ENCODE measurements at regions not wholly inside any gene's neighbourhood (a gene's known extent, or its start where the extent isn't known, plus 50 kb on each side); places are given as distances from the start of the nearest gene placed in this dataset.

DNA sequence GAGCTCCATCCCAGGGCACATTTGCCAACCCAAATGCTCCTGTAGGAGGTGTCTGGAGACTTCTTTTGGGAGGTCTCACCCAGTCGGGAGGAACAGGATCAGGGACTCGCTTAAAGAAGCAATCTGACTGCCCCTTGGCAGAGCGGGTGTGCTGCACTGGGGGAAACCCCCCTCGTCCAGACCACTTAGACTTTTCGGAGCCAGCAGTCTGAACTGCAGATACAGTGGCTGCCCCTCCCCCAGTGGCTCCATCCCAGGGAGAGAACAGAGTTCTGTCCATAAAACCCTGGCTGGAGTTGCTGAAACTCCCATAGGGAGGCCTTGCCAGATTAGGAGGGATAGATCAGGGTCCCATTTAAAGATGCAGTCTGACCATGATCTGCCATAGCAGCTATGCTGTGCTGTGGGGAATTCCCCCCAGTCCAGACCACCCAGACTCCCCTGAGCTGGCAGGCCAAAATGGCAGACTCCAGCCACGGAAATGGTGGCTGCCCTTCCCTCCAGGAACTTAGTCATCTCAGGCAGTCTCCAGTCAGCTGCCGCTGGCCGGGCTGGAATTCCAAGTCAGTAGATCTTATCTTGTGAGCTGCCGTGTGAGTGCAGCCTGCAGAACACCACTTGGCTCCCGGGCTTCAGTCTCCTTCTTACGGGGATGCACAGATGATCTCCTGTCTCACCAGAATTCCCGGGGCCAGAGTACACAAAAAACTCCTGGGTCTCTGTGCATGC, 278.1 kb upstream of the SASH1 start:
- no peak for DNase-seq

DNA sequence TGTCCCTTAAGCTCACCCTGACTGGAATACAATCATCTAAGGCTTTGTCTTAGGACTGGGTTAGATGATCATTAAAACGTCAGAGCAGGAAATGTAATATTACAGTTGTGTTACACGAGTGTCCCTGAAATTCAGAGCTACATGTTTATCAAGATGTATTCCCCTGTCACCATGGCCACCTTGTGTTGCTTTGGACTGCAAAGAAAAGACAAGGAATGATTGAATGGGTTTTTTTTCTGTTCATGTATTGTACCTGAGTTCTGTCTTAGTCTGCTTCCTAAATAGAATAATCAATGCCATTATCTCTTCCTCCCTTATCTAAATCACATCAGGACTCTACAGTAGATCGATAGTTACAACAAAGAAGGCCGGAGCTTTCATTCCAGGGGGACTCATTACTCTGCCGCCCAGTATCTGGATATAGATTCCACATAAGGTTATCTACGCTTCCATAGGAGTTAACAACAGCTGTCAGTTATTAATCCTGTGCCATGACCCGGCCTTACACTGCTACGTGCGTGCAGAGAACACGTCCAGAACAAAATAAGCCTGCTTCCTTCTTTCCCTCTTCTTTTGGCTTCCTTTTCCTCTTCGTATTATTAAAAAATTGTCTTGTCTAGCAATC, 274.1 kb upstream of the SASH1 start:
- DNase-seq, result no peak

DNA sequence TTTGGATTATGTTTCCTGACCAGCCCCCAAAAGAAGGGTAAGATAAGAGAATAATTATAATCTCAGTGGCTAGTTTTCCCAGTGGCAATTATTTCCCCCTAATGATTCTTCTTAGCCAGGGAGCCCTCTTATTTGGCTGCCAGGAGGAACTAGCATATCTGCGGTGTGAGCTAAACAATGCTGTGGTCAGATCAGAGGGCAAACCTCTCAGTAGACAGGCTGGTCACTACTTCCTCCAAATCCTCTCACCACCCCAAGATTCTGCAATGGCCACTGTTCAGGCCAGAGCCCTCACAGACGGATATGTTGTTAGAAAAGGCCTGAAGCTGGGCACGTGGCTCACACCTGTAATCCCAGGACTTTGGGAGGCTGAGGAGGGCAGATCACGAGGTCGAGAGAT, 273.4 kb upstream of the SASH1 start:
- DNase-seq, result no peak

DNA sequence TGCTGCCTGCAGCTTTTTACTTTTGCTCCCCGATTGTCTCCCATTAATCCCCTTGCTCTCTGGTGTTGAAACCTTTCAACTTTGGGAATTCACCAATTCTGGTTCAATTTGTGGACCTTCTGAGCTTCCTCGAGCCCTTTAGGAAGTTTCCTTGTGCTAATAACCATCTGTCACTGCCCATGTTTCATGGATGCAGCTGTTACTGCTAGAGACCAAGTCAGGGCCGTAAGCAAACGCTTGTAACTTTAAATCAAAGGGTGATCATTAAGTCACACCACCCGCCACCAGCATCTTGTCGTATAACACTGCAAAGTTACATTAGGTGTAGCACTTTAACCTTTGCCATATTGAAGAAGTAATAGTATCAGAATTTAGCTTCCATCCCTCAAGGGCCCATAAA, 268.3 kb upstream of the SASH1 start:
- DNase-seq, result no peak

DNA sequence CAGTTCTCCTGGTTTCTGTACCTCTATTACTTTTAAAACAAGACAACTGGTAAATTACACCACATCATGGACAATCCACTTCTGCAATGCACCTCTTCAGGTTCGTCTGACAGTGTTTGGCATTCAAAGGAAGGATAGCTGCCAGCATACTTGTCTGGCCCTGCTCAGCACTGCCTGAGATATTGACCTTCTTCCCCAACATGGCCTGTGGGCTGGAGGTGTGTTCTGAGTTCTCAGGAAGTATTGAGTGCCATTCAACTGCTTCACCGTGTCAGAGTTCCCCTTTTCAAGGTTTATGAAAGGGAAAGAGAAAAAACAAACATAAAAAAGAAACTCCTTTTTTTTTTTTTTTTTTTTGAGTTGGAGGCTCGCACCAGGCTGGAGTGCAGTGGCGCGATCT, 267.9 kb upstream of the SASH1 start:
- no peak for DNase-seq

DNA sequence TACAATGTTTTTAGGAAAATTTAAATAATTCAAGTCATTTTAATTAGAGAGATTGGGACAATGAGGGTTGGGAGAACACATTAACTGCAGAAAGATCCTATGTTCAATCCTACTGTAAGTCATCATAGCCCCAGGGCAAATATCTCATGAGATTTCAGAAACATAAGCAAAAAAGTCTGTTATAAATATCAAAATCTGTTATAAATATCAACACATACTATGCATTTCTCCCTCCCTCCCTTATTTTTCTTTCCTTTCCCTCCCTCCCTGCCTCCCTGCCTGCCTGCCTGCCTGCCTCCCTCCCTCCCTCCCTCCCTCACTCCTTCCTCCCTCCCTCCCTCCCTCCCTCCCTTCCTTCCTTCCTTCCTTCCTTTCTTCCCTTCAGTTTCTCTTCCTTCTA, 267.3 kb upstream of the SASH1 start:
- no peak for DNase-seq

DNA sequence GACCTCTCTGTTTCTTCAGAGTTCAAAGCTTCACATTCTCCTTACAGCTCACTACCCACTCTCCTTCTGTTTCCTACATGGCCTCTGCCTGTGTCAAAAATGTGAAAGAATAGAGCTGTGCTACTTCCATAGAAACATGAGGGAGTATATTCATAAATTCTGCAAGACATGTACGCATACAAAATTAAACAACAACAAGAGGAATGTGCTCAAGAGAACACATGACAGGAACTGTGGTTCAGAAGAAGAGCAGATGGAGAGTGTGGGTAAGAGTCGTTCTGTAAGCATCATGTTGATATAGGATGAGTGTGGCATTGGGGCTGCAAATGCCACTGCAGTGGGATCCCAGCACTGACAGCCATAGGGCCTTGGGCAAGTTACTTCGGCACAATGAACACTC, 266.6 kb upstream of the SASH1 start:
- no peak for DNase-seq

DNA sequence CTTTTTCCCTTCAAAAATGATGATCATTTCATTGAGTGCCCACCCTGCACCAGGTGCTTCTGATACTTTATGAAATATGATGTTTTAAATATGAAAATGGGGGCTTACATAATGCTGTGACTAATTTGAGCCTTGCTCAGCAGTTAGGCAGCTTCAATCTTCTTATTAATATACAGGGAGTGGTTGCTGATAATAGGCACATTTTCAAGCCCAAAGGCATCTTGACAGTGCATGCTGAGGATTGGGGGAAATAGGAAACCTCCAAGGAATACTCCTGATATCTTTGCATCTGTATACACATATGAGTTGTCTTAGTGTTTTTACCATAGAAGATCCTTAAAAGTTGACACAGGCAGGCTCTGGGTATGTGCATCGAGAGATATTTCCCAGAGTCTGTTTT, 262.3 kb upstream of the SASH1 start:
- DNase-seq, result no peak

DNA sequence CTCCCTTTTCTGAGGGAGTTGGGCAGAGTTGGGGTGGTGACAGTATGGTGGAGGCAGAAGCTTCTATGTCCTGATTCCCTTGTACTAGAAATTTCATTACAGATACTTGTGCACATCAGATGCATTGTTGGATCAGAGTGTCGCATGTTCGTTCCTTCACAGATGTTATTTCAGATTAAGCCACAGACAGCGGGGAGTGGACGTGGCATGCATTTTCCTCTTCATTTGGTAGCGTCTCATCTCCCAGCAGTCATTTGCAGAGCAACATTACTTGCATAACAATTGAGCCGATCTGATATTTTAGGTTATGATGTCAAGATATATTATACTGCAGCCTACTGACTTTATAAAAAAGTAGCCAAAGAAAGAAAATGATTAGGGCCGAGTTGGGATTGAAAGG, 261.6 kb upstream of the SASH1 start:
- DNase-seq, result no peak

DNA sequence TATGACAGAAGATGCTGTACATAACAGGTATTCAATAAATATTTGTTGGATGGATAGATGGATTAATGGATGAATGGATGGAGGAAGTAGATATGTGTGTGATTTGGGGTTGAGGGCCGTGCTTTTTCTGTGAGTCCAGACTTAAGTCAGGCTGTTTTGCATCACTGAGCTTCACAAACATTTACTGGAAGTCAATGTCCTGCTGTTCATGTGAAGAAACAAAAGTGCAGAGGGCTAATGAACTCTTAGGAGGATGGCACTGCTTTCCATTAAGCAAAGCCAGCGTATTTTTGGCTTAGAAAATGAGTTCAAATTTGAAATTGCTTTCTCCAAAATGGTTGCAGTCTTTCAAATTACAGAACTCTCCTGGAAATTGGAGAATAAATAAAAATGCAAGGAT, 260.6 kb upstream of the SASH1 start:
- DNase-seq, result no peak

DNA sequence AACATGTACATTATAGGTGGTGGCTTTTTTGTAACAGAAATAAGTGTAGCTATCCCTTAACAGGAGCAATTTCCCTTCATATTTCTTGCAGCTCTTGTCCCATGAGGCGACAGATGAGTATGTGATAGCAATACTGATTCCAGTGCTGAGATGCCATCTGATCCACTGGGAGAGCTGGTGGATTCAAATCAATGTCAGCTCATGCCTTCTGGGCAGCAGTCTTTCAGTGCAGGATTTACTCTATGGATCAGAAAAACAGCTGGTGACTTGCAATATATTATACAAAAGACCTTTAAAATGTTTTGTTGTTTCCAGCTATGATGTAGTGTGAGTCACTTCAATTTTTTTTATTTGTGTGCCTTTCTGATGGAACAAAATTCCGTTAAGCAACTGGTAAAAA, 259.9 kb upstream of the SASH1 start:
- no peak for DNase-seq

DNA sequence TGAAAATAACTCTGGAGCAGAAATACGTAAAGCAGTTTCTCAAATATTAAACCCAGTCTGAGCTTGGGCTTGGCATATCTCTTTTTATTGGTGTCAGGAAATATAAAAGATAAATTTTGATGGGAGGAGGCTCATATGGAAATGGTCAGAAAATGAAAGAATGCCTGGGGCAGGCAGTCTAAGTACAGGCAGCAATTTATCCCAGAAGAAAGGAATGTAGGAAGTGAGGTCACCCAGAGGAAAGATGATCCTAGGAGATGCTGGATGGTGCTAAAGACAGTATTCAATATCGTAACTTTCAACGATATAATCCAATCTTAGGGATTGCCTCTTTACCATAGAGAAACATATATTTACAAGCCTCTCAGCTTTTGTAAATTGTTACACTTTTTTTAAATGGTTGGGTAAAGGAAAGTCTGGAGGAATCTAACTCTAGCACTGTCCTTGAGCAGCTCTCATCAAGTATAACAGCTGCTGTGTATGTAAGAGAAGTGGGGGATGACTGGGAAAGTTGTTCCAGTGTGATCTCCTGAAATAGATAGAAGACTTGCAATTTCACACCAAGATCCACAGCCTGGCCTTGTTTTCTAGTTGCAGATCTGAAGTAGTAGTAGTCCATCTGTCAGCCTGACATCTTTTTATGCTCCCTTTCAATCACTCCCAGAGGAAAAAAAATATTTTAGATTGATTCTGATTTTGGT, 256.9 kb upstream of the SASH1 start:
- no peak for DNase-seq

DNA sequence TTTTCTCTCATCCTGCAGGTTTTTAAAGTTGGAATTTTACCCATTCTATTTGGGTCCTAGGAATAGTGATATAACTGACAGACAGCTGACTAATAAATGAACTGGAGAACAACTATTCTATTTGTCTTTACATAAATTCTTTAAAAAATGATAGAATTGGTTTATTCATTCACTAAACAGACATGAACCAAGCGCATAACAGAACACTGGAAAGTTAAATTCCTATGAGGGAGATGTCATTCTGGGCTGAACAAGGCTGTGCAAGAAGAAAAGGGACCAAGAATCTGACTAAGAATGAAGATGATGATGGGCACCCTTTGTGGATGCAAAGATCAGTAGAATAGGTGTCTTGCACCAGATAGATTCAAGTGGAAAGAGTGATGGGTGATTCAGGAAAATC, 256.3 kb upstream of the SASH1 start:
- DNase-seq, result no peak

DNA sequence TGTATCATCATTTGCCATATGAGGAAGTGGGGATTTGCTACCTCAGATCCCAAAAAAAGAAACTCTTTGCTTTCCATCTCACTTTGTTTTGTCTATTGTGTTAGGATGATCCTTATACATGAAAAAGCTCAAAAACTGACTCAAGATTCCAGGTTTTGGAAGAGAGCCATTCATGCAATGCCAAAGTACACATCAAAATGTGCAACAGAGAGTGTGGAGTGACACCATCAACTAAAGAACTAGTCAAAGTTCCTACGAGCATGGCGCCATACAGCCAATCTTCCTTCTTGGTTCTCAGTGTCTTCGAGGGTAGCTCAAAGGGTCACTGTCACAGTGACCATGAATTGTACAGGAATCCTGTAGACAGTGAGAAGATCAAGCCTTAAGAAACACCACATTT, 255.8 kb upstream of the SASH1 start:
- DNase-seq, result no peak

DNA sequence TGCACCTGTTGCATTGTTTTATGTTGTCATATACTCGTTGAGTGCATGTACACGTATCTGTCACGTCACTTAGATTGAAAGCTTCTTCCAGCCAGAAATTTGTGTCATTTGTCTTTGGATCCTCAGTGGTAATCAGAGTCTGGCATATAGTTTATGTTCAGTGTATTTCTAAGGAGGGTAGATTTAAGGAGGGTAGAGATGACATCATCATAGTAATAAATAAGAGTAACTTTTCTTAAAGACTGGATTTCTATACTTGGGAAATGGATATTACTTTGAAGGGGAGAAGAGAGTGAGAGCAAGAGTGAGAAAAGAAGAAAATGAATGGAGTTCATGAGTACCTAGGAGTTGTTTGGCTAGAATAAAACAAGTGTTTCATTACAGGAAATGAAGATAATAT, 255.0 kb upstream of the SASH1 start:
- DNase-seq, result no peak

DNA sequence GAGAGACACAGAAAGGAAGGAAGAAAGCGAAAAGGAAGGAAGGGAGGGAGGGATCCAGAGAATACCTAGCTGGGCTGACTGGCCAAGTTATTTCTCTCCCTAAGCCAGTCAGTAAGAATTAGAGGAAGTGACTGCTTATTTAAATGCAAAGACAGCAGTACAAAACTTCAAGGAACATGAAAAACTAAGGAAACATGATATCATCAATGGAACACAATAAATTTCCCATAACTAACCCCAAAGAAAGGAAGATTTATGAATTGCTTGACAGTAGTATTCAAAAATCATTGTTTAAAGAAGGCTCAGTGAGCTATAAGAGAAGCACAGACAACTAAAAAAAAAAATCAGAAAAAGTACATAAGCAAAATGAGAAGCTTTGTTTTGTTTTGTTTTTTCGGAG, 252.3 kb upstream of the SASH1 start:
- DNase-seq, result no peak

DNA sequence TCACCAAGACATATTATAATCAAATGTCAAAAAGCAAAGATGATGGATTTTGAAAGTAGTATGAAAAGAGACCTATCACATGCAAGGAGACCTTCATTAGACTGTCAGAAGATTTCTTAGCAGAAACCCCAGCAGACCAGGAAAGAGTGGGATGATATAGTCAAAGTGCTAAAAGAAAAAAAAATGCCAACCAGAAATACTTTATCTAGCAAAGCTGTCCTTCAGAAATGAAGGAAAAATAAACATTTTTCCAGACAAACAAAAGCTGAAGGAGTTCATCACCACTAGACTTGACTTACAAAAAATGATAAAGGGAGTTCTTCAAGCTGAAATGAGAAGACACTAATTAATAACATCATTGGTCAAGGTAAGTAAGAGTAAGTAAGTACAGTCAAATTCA, 251.2 kb upstream of the SASH1 start:
- DNase-seq, result no peak

DNA sequence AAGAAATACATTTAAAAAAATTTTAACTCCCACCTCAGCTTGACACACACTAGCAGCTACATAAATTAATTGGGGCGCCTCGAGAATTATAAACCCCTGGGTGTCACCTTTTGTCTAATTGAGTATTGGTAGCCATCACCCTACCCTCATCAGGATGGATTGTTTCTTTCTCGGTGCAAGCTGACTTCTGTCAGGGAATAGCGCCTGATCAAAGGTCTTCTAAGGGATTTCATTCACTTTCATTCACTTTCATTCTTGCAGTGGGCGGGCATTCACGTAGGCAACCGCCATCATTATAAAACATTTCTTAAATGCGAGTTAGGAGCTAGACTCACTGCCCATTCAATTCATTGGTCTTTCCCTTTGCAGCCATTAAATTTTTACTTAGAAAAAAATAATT, 239.2 kb upstream of the SASH1 start:
- DNase-seq, result no peak

DNA sequence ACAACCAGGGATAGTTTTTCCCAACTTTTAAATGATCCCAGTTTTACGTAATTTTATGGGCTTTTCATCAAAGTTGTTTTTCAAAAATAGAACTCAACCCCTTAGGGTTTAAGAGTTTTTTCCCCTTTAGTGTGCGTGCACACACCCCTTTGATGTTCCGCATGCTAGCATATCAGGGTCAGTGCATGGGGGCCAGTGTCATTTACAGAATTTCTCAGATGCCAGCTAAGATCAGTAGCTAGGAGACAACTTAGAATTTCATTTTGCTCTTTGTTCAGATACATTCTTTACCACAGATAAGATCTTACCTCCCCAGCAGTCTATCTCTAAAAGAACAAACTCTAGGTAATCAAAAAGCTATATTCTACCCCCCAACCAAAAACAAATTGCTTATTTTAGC, 238.5 kb upstream of the SASH1 start:
- no peak for DNase-seq

DNA sequence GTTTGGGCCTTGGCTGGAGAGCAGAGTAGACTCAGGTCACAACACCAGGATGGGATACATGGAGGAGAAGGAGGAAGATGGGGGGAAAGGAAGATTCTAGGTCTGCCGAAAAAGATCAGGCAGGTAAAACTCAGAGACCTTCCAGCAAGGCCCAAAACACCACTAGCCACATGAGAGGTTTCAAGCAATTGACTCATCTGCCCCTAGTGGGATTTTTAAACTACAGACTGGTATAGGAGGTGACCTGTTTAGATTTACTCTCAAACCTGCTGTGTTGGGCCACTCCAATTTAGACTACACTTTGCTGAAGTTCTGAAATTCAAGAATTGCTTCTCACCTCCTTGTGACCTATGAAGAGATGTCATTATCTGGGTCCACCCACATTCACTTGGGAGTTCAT, 236.9 kb upstream of the SASH1 start:
- no peak for DNase-seq

DNA sequence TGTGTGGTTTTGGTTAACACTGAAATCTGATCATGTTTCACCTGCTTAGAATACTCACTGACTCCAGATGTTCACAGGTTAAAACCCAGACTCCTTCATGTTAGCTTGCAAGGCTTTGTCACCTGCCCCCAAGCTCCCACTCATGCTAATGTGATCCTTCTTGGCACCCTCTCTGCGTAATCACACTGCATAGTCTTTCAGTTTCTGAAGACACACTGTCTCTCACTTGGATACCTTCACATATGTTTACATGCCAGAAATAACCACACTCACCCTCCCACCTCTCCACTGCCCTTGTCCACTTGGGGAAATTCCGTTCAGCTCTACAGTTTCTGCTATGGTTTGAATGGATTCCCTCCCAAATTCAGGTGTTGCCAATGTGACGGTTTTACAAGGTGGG, 234.7 kb upstream of the SASH1 start:
- no peak for DNase-seq

DNA sequence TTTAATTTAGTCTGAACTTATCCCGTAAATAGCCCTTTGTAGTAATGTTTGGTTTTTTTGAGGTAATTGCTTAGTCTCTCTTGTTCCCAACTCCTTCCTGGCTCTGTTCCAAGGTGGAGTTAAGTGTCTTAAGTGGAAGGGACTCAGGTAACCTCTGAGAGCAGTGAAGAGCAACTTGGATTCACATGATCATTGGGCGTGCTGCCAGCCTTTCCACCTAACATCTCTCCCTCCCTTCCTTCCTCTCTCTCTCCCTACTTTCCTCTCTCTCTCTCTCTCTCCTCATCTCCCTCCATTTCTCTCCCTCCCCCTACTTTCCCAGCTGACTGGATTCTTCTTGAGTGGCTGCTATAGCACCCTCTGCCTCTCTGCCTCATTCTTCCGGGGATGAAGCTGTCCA, 232.9 kb upstream of the SASH1 start:
- DNase-seq, result no peak

DNA sequence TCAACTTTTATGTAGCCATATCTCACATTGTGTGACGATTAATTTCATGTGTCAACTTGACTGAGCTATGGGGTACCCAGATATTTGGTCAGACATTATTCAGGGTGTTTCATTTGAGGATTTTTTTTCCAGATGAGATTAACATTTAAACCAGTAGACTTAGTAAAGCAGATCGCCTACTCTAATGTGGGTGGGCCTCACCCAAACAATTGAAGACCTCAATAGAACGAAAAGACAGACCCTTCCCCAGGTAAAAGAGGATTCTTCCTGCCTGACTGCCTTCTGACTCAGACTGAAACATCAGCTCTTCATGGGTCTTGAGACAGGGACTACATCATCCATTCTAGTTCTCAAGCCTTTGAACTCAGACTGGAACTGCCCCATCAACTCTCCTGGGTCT, 231.7 kb upstream of the SASH1 start:
- no peak for DNase-seq

DNA sequence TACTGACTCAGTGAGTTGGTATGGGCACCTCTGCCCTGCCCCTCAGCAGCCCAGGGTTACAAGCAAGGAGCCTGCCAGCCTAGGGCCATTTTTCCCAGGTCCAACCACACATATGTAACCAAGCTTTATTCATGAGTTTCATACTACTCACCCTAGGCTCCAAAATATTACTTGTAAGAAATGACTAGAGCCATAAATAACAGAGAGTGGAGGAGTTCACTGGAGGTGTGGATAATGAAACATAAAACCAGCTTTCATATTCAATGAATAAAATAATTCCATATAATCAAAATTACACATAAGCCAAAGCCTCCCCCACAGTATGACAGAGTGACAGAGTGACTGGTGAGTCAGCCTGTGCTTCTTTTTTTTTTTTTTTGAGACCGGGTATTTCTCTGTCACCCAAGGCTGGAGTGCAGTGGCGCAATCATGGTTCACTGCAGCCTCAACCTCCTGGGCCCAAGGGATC, 229.8 kb upstream of the SASH1 start:
- DNase-seq, result no peak

DNA sequence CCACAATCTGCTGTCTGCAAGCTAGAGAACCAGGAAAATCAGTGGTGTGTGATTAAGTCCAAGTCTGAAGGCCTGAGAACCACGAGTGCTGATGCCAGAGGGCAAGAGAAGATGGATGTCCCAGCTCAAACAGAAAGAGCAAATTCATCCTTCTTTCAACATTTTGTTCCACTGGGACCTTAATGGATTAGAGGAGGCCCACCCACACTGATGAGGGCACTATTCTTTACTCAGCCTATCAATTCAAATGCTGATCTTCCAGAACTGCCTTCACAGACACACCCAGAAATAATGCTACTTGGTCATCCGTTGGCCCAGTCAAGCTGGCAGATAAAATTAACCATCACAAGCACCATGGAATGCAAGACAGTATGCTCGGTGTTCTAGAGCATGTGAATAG, 226.6 kb upstream of the SASH1 start:
- DNase-seq, result no peak
